BE2C (cell line): ENCODE measurements at regions not wholly inside any gene's neighbourhood (a gene's known extent, or its start where the extent isn't known, plus 50 kb on each side); places are given as distances from the start of the nearest gene placed in this dataset.

Experiments
- DNase-seq: peaks from one replicate; pipeline ENCODE4 v3.0.0-alpha.2; 2020
- H3K27me3 ChIP-seq: fragments of 250-450 bp; sonication (Bioruptor Pico); 2 replicates; pipeline ENCODE4 v1.5.1; 2020; ENCODE audit warnings: mild to moderate bottlenecking
- H3K36me3 ChIP-seq: fragments of 250-450 bp; sonication (Bioruptor Pico); 2 replicates; pipeline ENCODE4 v1.5.1; 2020; ENCODE audit warnings: mild to moderate bottlenecking
- H3K4me1 ChIP-seq: fragments of 250-450 bp; sonication (Bioruptor Pico); 2 replicates; pipeline ENCODE4 v1.5.1; 2020
- H3K4me3 ChIP-seq: 2 replicates; pipeline ENCODE4 v1.5.1; 2011; ENCODE audit warnings: low read depth, low read length
- H3K9me3 ChIP-seq: fragments of 250-450 bp; sonication (Bioruptor Pico); 2 replicates; pipeline ENCODE4 v1.5.1; 2020
- TF ChIP-seq, protein P1 (sequence below): IDR thresholded peaks from 2 replicates; pipeline ENCODE4 v1.5.1; 2012; ENCODE audit warnings: mild to moderate bottlenecking, low read depth, low read length

DNA sequence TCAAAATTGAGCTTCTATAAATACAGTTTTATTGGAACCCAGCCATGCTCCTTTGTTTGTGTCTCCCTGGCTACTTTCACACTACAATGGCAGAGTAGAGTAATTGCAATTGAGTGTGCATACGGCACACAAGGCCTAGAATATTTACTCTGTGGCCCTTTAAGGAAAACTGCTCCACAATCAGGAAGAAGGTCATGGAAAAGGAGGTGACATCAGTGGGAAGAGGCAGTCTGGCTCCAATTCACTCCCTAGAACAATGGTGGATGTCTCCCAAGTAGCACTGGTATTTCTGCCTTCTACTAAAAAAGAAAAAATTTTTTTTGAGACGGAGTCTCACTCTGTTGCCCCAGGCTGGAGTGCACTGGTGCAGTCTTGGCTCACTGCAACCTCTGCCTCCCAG is 51.3 kb downstream of the KRTAP19-8 start:
- DNase-seq, result no peak
- H3K4me3 ChIP-seq, result no peak overlapping the region
- no peaks in the 10 kb centered on the region for H3K4me1 ChIP-seq
- TF ChIP-seq, protein P1, sequence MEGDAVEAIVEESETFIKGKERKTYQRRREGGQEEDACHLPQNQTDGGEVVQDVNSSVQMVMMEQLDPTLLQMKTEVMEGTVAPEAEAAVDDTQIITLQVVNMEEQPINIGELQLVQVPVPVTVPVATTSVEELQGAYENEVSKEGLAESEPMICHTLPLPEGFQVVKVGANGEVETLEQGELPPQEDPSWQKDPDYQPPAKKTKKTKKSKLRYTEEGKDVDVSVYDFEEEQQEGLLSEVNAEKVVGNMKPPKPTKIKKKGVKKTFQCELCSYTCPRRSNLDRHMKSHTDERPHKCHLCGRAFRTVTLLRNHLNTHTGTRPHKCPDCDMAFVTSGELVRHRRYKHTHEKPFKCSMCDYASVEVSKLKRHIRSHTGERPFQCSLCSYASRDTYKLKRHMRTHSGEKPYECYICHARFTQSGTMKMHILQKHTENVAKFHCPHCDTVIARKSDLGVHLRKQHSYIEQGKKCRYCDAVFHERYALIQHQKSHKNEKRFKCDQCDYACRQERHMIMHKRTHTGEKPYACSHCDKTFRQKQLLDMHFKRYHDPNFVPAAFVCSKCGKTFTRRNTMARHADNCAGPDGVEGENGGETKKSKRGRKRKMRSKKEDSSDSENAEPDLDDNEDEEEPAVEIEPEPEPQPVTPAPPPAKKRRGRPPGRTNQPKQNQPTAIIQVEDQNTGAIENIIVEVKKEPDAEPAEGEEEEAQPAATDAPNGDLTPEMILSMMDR, result no peak
- H3K36me3 ChIP-seq, result no peaks in the 10 kb centered on the region
- H3K27me3 ChIP-seq, result no peaks in the 10 kb centered on the region
- H3K9me3 ChIP-seq, result no peaks in the 10 kb centered on the region

DNA sequence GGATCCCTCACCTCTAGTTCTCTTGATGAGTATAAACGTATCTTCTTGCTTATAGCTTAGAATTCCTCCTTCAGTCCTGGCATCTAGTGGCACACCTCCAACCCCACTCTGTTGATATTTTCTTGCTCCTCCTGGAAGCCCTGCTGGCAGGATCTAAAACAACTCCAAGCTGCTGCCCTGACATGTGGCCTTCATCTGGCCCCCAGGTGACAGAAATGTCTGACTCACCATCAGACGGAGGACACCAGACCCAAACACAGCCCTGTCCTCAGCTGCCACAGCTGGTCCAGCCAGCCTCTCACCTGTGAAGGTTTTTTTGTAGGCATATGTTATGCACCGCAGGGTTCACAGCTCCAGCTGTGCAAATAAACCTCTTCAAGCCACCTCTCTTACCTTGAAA is 53.4 kb downstream of the KRTAP19-8 start:
- Histone ChIP-seq H3K9me3 (no peaks in the 10 kb centered on the region), H3K27me3 (no peaks in the 10 kb centered on the region), H3K36me3 (no peaks in the 10 kb centered on the region), H3K4me1 (no peaks in the 10 kb centered on the region), H3K4me3 (no peak overlapping the region)
- TF ChIP-seq, protein P1, result no peak
- DNase-seq, result no peak

DNA sequence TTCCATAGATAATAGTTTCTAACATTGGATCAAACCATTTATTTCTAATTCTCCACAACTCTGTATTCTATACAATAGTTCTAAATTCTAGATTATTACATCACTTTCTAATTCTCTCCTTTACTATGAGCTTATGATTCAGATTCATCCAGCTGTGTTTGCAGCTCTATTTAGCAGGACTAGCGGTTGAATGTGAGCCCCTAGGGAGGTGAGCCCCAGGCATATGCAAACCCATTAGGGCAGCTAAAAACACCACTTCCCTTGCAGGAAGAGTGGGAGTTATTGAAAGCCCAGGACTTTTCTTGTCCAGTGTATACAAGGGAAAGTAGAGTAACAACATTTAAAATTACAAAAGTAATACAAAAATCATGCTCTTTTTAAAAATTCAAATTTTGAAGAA is 56.9 kb downstream of the KRTAP19-8 start:
- Histone ChIP-seq H3K4me1 (no peaks in the 10 kb centered on the region), H3K27me3 (no peaks in the 10 kb centered on the region)
- TF ChIP-seq, protein P1, result no peak

DNA sequence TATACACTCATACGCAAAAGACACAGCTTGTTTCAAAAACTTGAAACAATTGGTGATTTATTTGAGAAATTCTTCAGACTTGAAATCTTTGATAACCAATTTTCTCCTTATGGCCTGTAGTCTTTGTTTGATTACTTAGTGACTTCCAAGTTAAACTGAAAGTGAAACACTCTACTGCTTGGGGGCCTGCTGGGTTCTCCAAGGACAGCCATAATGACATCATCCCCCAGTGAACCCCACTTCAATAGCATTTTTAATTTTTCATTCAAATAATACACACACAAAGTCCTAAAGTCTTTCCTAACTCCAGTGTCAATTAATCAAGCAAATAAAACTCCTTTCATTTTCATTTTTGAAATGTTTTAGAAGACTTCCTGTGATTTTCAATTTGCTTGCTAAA is 59.2 kb downstream of the KRTAP19-8 start:
- TF ChIP-seq, protein P1, result no peak
- DNase-seq, result no peak

More for the DNA sequence above, 56.9 kb downstream of the KRTAP19-8 start:
- H3K9me3 ChIP-seq, result no peaks in the 10 kb centered on the region
- no peak overlapping the region for H3K4me3 ChIP-seq
- DNase-seq, result no peak
- no peaks in the 10 kb centered on the region for H3K36me3 ChIP-seq

DNA sequence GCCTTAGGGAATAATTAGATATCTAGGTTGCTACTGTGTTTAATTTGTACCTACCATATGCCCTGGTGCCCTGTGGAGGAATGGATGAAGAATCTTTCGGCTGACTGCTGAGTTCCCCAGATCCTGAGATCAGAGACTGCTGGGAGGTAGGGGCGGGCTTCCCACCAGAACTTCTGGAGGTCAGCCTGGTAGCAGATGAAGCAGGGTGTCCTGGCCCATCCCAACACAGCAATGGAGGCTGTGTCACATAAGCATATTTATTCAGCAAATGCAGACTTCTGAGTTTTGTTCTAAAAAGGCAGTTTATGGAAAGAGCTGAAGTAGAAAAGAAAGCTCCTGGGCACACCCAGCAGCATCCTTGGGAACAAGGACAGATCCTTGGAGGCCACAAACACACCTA is 74.0 kb downstream of the KRTAP19-8 start:
- DNase-seq, result no peak
- no peaks in the 10 kb centered on the region for H3K27me3 ChIP-seq

More for the DNA sequence above, 59.2 kb downstream of the KRTAP19-8 start:
- no peaks in the 10 kb centered on the region for H3K4me1 ChIP-seq
- no peak overlapping the region for H3K4me3 ChIP-seq
- H3K36me3 ChIP-seq, result no peaks in the 10 kb centered on the region
- no peaks in the 10 kb centered on the region for H3K9me3 ChIP-seq
- H3K27me3 ChIP-seq, result no peaks in the 10 kb centered on the region

DNA sequence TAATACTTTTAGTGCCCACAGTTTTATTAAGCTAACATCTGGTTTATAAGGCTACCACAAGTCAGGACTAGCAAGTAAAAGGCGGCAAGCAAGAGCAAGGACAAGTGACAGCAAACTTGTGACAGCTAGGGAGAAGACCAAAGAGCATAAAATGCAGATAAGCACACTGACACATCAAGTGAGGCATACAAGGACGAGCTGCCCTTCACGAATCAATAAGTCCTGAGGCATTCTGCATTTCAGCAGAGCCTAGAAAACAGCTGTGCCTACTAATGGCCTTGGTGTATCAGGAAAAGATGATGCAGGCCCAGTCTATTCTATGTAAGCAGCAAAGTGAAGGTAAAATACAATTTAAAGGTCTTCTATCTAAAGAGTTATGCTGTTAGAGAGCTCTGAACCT is 74.8 kb downstream of the KRTAP19-8 start:
- Histone ChIP-seq H3K27me3 (no peaks in the 10 kb centered on the region), H3K4me3 (no peak overlapping the region), H3K36me3 (no peaks in the 10 kb centered on the region), H3K4me1 (no peaks in the 10 kb centered on the region), H3K9me3 (no peaks in the 10 kb centered on the region)
- TF ChIP-seq, protein P1, result no peak
- DNase-seq, result no peak

More for the DNA sequence above, 74.0 kb downstream of the KRTAP19-8 start:
- Histone ChIP-seq H3K9me3 (no peaks in the 10 kb centered on the region), H3K36me3 (no peaks in the 10 kb centered on the region), H3K4me3 (no peak overlapping the region), H3K4me1 (no peaks in the 10 kb centered on the region)
- TF ChIP-seq, protein P1, result no peak
